Brain microvascular endothelial cell (primary cell): ENCODE measurements at regions not wholly inside any gene's neighbourhood (a gene's known extent, or its start where the extent isn't known, plus 50 kb on each side); places are given as distances from the start of the nearest gene placed in this dataset.

Experiments
- DNase-seq: peaks from one replicate; pipeline ENCODE4 v3.0.0-alpha.2; 2020
- H3K27ac ChIP-seq: fragments of 250-450 bp; sonication (Bioruptor Pico); 2 replicates; pipeline ENCODE4 v1.5.1; 2020; ENCODE audit warnings: mild to moderate bottlenecking, moderate library complexity
- H3K27me3 ChIP-seq: fragments of 250-450 bp; sonication (Bioruptor Pico); replicated peaks from 2 replicates; pipeline ENCODE4 v1.5.1; 2020; ENCODE audit warnings: mild to moderate bottlenecking
- H3K36me3 ChIP-seq: fragments of 250-450 bp; sonication (Bioruptor Pico); replicated peaks from 2 replicates; pipeline ENCODE4 v1.5.1; 2020; ENCODE audit warnings: mild to moderate bottlenecking
- H3K4me3 ChIP-seq: 2 replicates; pipeline ENCODE4 v1.5.1; 2011; ENCODE audit warnings: low read depth, mild to moderate bottlenecking, control low read depth, low read length, moderate library complexity
- in situ Hi-C: cut with HindIII; loops from 2 replicates; pipeline ENCODE4 v1.10.0; 2017; ENCODE audit warnings: low sequenced_read_pairs, low pct_ligation_motif_present
- TF ChIP-seq, protein P1 (sequence below): IDR thresholded peaks from 2 replicates; pipeline ENCODE4 v1.5.1; 2011; ENCODE audit warnings: low read depth, mild to moderate bottlenecking, moderate library complexity, low read length, control low read depth, inconsistent platforms; ENCODE audit errors: missing control alignments

- peaks cover 5% of the 10 kb centered on the region for H3K27me3 ChIP-seq
- no peak overlapping the region for H3K4me3 ChIP-seq
- H3K27ac ChIP-seq: no peak overlapping the region
- TF ChIP-seq, protein P1, sequence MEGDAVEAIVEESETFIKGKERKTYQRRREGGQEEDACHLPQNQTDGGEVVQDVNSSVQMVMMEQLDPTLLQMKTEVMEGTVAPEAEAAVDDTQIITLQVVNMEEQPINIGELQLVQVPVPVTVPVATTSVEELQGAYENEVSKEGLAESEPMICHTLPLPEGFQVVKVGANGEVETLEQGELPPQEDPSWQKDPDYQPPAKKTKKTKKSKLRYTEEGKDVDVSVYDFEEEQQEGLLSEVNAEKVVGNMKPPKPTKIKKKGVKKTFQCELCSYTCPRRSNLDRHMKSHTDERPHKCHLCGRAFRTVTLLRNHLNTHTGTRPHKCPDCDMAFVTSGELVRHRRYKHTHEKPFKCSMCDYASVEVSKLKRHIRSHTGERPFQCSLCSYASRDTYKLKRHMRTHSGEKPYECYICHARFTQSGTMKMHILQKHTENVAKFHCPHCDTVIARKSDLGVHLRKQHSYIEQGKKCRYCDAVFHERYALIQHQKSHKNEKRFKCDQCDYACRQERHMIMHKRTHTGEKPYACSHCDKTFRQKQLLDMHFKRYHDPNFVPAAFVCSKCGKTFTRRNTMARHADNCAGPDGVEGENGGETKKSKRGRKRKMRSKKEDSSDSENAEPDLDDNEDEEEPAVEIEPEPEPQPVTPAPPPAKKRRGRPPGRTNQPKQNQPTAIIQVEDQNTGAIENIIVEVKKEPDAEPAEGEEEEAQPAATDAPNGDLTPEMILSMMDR: no peak
- DNase-seq: no peak
- in situ Hi-C loops: no loop called here
- H3K36me3 ChIP-seq: no peaks in the 10 kb centered on the region
Observed at GRCh38 chr3:10583798-10584708, 78.7 kb upstream of the ATP2B2 start.

DNA sequence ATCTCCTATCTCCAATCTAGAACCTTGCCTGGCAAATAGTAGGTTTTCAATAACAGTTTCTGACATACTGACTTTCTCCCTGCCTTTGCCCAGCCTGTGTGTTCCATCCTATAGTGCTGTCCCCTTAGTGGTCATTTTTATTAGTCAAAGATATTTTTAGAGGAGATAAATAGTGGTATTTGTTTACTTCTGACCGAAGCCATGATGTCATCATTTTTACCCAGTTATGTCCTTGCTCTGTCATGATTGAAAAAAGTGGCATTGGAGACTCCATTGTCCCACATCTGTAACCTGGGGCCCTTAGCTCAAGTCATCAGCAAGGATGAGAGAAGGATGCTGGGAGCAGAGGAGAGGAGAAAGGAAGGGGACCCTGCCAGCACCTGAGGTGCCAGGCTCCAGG is 80.6 kb upstream of the ATP2B2 start:
- TF ChIP-seq, protein P1: no peak
- Histone ChIP-seq H3K4me3 (no peak overlapping the region), H3K27me3 (peaks cover 5% of the 10 kb centered on the region), H3K36me3 (no peaks in the 10 kb centered on the region), H3K27ac (no peak overlapping the region)
- DNase-seq: no peak
- in situ Hi-C loops: no loop called here

DNA sequence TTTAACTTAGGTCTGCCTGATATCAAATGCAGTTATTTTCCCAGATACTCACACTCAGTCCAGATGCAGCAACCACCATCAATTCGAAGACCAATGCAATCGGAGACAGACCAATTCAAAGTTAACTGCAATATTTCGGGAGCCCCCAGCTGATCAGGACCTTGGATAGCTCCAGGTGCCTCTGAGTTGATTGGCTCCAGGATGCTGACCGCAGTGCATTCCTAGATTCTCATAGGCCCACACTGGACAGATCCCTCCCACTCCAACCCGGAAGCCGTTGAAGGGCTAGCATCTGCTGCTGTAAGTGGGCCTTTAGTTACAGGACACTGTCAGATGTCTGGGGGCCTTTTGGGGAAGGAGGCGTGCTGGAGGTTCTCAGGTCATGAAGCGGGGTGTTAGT is 89.5 kb upstream of the ATP2B2 start:
- in situ Hi-C loops: no loop called here
- H3K36me3 ChIP-seq: no peaks in the 10 kb centered on the region
- no peaks in the 10 kb centered on the region for H3K27me3 ChIP-seq
- H3K27ac ChIP-seq: no peak overlapping the region
- TF ChIP-seq, protein P1: no peak
- no peak overlapping the region for H3K4me3 ChIP-seq
- peak; percentile 82 for DNase-seq

DNA sequence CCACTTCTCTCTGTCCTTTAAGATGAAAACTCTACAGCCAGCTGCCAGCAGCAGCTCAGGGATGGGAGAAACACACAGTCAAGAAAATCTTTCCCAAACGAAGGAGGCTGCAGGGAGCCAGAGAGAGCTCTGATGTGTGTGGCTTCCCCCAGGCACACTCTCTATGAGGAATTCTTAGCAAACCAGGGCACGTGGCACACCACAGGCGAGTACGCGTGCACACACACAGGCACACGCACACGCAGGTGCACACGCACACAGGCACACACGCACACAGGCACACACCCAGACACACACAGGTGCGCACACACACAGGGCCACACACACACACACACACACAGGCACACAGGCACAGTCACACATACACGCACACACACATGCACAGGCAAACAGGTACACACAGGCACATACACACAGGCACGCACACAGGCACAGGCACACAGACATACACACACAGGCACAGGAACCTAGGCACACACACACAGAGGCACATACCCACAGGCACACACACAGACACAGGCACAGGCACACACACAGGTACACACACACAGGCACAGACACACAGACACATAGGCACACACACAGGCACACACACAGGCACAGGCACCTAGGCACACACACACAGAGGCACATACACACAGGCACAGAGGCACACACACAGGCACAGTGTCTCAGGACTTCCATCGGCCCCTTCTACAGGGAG is 91.5 kb upstream of the ATP2B2 start:
- Histone ChIP-seq H3K36me3 (no peaks in the 10 kb centered on the region), H3K27me3 (no peaks in the 10 kb centered on the region), H3K4me3 (no peak overlapping the region), H3K27ac (no peak overlapping the region)
- DNase-seq: no peak
- TF ChIP-seq, protein P1: no peak
- in situ Hi-C loops: no loop called here

DNA sequence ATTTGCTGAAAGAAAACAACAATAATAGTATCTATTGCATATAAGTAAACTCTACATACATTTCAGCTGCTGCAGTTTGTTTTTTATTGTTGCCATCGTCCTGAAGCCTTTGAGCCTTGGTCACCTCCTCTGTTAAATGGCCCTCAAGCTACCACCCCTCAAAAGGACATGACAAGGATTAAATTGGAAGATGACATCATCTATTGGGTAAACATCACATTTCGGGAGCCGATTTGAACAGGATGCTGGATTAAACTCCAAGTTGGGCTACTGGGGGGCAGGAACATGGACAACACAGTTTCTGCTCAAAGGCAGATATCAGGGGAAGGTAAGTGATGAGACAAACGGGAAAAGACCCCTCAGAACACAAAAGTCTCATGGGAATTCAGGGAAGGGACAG is 92.3 kb upstream of the ATP2B2 start:
- Histone ChIP-seq H3K27me3 (no peaks in the 10 kb centered on the region), H3K36me3 (no peaks in the 10 kb centered on the region), H3K4me3 (no peak overlapping the region), H3K27ac (no peak overlapping the region)
- TF ChIP-seq, protein P1: no peak
- in situ Hi-C loops: no loop called here
- no peak for DNase-seq
